Cardiac septum (tissue), 1 donor: ENCODE measurements at regions not wholly inside any gene's neighbourhood (a gene's known extent, or its start where the extent isn't known, plus 50 kb on each side); places are given as distances from the start of the nearest gene placed in this dataset.

Source experiments
- DNase-seq: peaks from one replicate; pipeline ENCODE4 v3.0.0-alpha.2; 2020; ENCODE audit warnings: low spot score
- intact Hi-C: fragments of 100-400 bp; cut with DNase I; formaldehyde crosslinking; loops from one replicate; pipeline ENCODE4 v1.14.0; 2022
- donor health status: DM: no; HTN: no; CAD: no.

- intact Hi-C loops = loop anchor here (10.0 kb wide), 1 partner anchor 123 kb away; no protein-coding TSS in a partner anchor
- no peak for DNase-seq
Observed at GRCh38 chr9:116007824-116008223, 145.8 kb upstream of the PAPPA start.

- intact Hi-C loops = loop anchor here (10.0 kb wide), 1 partner anchor 123 kb away; no protein-coding TSS in a partner anchor
Observed at GRCh38 chr9:116008278-116008677, 145.3 kb upstream of the PAPPA start.

GRCh38 chr9:116009420-116009819 lies 144.2 kb upstream of the PAPPA start:
- no peak for DNase-seq
- intact Hi-C loops = loop anchor here (10.0 kb wide), 1 partner anchor 125 kb away; no protein-coding TSS in a partner anchor

More at GRCh38 chr9:116008278-116008677, 145.3 kb upstream of the PAPPA start:
- no peak for DNase-seq

- DNase-seq = no peak
- intact Hi-C loops = no loop called here
Observed at GRCh38 chr9:116015855-116016254, 137.7 kb upstream of the PAPPA start.

GRCh38 chr9:116020146-116020545 lies 133.4 kb upstream of the PAPPA start:
- DNase-seq = no peak
- intact Hi-C loops = no loop called here

- no peak for DNase-seq
- intact Hi-C loops = no loop called here
Observed at GRCh38 chr9:116020801-116021200, 132.8 kb upstream of the PAPPA start.

- intact Hi-C loops = no loop called here
- no peak for DNase-seq
Observed at GRCh38 chr9:116027096-116027495, 126.5 kb upstream of the PAPPA start.

GRCh38 chr9:116027511-116027910 lies 126.1 kb upstream of the PAPPA start:
- intact Hi-C loops = no loop called here
- no peak for DNase-seq

GRCh38 chr9:116027951-116028350 lies 125.6 kb upstream of the PAPPA start:
- DNase-seq = no peak
- intact Hi-C loops = no loop called here

- no peak for DNase-seq
- intact Hi-C loops = no loop called here
Observed at GRCh38 chr9:116030517-116030916, 123.1 kb upstream of the PAPPA start.

GRCh38 chr9:116032683-116033440 lies 120.7 kb upstream of the PAPPA start:
- intact Hi-C loops = no loop called here

GRCh38 chr9:116039312-116039711 lies 114.3 kb upstream of the PAPPA start:
- no peak for DNase-seq

More at GRCh38 chr9:116032683-116033440, 120.7 kb upstream of the PAPPA start:
- DNase-seq = no peak

GRCh38 chr9:116039893-116040292 lies 113.7 kb upstream of the PAPPA start:
- no peak for DNase-seq
- intact Hi-C loops = no loop called here

More at GRCh38 chr9:116039312-116039711, 114.3 kb upstream of the PAPPA start:
- intact Hi-C loops = no loop called here

GRCh38 chr9:116042321-116042720 lies 111.3 kb upstream of the PAPPA start:
- DNase-seq = no peak
- intact Hi-C loops = no loop called here

GRCh38 chr9:116045083-116045482 lies 108.5 kb upstream of the PAPPA start:
- DNase-seq = no peak
- intact Hi-C loops = no loop called here

GRCh38 chr9:116048081-116048480 lies 105.5 kb upstream of the PAPPA start:
- intact Hi-C loops = no loop called here
- no peak for DNase-seq

- no peak for DNase-seq
- intact Hi-C loops = no loop called here
Observed at GRCh38 chr9:116049456-116049855, 104.1 kb upstream of the PAPPA start.

- DNase-seq = no peak
Observed at GRCh38 chr9:116051528-116051927, 102.1 kb upstream of the PAPPA start.

GRCh38 chr9:116055536-116055935 lies 98.1 kb upstream of the PAPPA start:
- no peak for DNase-seq
- intact Hi-C loops = no loop called here

More at GRCh38 chr9:116051528-116051927, 102.1 kb upstream of the PAPPA start:
- intact Hi-C loops = no loop called here

- intact Hi-C loops = no loop called here
Observed at GRCh38 chr9:116057371-116057770, 96.2 kb upstream of the PAPPA start.

GRCh38 chr9:116058421-116058820 lies 95.2 kb upstream of the PAPPA start:
- intact Hi-C loops = no loop called here
- DNase-seq = no peak

More at GRCh38 chr9:116057371-116057770, 96.2 kb upstream of the PAPPA start:
- DNase-seq = no peak
